Panc1 (cell line): ENCODE measurements at regions not wholly inside any gene's neighbourhood (a gene's known extent, or its start where the extent isn't known, plus 50 kb on each side); places are given as distances from the start of the nearest gene placed in this dataset.

Source experiments
- ATAC-seq: fragments of 200-7000 bp; cut with Tn5 transposase; 2 replicates; pipeline ENCODE4 v1.9.1; 2020; ENCODE audit warnings: mild to moderate bottlenecking, moderate library complexity
- BruUV-seq: library from RNA; stranded (reverse); fragments of 400-500 nt; replicated peaks from 2 replicates; lab custom pipeline; 2021; lab: Mats Ljungman, UMichigan
- CTCF ChIA-PET: fragments of 300-600 bp; sonication (Branson Sonifier 250); formaldehyde crosslinking; loops from one replicate; lab custom pipeline; 2022; ENCODE audit warnings: antibody characterized with exemption; lab: Charles Lee
- POLR2A ChIA-PET: fragments of 300-600 bp; sonication (Branson Sonifier 250); formaldehyde crosslinking; loops from one replicate; lab custom pipeline; 2022; ENCODE audit warnings: antibody characterized with exemption; lab: Charles Lee
- DNase-seq: peaks from one replicate; pipeline ENCODE4 v3.0.0-alpha.2; 2010; ENCODE audit warnings: low read depth, low spot score
- H3K27ac ChIP-seq: 2 replicates; pipeline ENCODE4 v1.5.1; 2011; ENCODE audit warnings: mild to moderate bottlenecking, low read length, inconsistent platforms
- H3K27me3 ChIP-seq: fragments of 200-500 bp; sonication (Bioruptor generic); 2 replicates; pipeline ENCODE4 v1.6.0; 2014; ENCODE audit warnings: low read length, inconsistent platforms; ENCODE audit not compliant: control insufficient read depth, insufficient read depth
- H3K36me3 ChIP-seq: fragments of 200-500 bp; sonication (Bioruptor generic); 2 replicates; pipeline ENCODE4 v1.5.1; 2014; ENCODE audit warnings: inconsistent platforms, mild to moderate bottlenecking, low read length, moderate library complexity; ENCODE audit not compliant: control insufficient read depth, insufficient read depth
- H3K4me1 ChIP-seq: 2 replicates; pipeline ENCODE4 v1.5.1; 2011; ENCODE audit warnings: inconsistent platforms, mild to moderate bottlenecking, low read length, moderate library complexity; ENCODE audit not compliant: control insufficient read depth, insufficient read depth
- H3K4me3 ChIP-seq, 2 experiments: 2 replicates each; pipeline ENCODE4 v1.5.1; 2011 to 2012; ENCODE audit warnings: low read depth in 2 of 2, low read length in 2 of 2, mild to moderate bottlenecking in 2 of 2, inconsistent platforms in 1 of 2, moderate library complexity in 1 of 2
- H3K9me3 ChIP-seq: fragments of 200-500 bp; sonication (Bioruptor generic); 2 replicates; pipeline ENCODE4 v1.5.1; 2014; ENCODE audit warnings: low read depth, mild to moderate bottlenecking, inconsistent platforms, low read length, moderate library complexity; ENCODE audit not compliant: control insufficient read depth, insufficient read depth
- CTCF ChIP-seq: fragments of 450-650 bp; IDR thresholded peaks from 2 replicates; pipeline ENCODE4 v1.5.1; 2017; ENCODE audit warnings: mild to moderate bottlenecking
- POLR2AphosphoS5 ChIP-seq: IDR thresholded peaks from 2 replicates; pipeline ENCODE4 v1.6.1; 2012; ENCODE audit warnings: mild to moderate bottlenecking, low read depth, low read length, moderate library complexity
- REST ChIP-seq, 2 experiments: IDR thresholded peaks; 2 replicates each; pipeline ENCODE4 v1.6.1; 2011 to 2012; ENCODE audit warnings: low read depth in 2 of 2, control low read depth in 1 of 2, low read length in 1 of 2, mild to moderate bottlenecking in 1 of 2, moderate library complexity in 1 of 2; ENCODE audit not compliant: insufficient read depth in 1 of 2
- SIN3A ChIP-seq: IDR thresholded peaks from 2 replicates; pipeline ENCODE4 v1.6.1; 2012; ENCODE audit warnings: low read depth, mild to moderate bottlenecking, low read length, moderate library complexity, borderline replicate concordance; ENCODE audit not compliant: insufficient read depth
- TCF7L2 ChIP-seq: IDR thresholded peaks from 2 replicates; pipeline ENCODE4 v1.6.1; 2011; ENCODE audit warnings: mild to moderate bottlenecking, low read depth, low read length, inconsistent platforms
- in situ Hi-C: cut with HindIII; loops from 2 replicates; pipeline ENCODE4 v1.10.0; 2016; ENCODE audit warnings: low sequenced_read_pairs, low pct_unique_long_range_greater_than_20kb
- intact Hi-C: fragments of 100-400 bp; cut with micrococcal nuclease; formaldehyde crosslinking; loops from one replicate; pipeline ENCODE4 v1.10.0; 2022; ENCODE audit not compliant: unreplicated experiment

GRCh38 chr1:29876441-29876840 is 640.1 kb downstream of the PTPRU start:
- Histone ChIP-seq H3K36me3 (no peaks in the 10 kb centered on the region), H3K4me1 (no peaks in the 10 kb centered on the region), H3K9me3 (no peaks in the 10 kb centered on the region), H3K4me3 (no peak overlapping the region), H3K27ac (no peak overlapping the region), H3K27me3 (peaks cover 6% of the 10 kb centered on the region; the same call in 1 of the 2 replicates)
- ATAC-seq (no peak), DNase-seq (no peak)
- ChIA-PET CTCF (no interaction called here), POLR2A (no interaction called here)
- in situ Hi-C loops = no loop called here
- intact Hi-C loops = no loop called here
- TF ChIP-seq REST (IDR thresholded peaks at IDR 0.05; ENCODE audit: insufficient read depth in 1 of 2, low read depth in 2 of 2, low read length in 1 of 2) (no peak), TCF7L2 (no peak), POLR2AphosphoS5 (no peak), CTCF (no peak), SIN3A (no peak)
- BruUV-seq = no TSS peak

- ATAC-seq = no peak
- H3K4me1 ChIP-seq = no peaks in the 10 kb centered on the region
- TF ChIP-seq SIN3A = no peak
- TF ChIP-seq CTCF = no peak
- no peak for TF ChIP-seq POLR2AphosphoS5
- no peak for TF ChIP-seq REST (IDR thresholded peaks at IDR 0.05; ENCODE audit: insufficient read depth in 1 of 2, low read depth in 2 of 2, low read length in 1 of 2)
- no peak for TF ChIP-seq TCF7L2
- H3K27ac ChIP-seq = no peak overlapping the region
- no peaks in the 10 kb centered on the region for H3K9me3 ChIP-seq
- no TSS peak for BruUV-seq
- peaks cover 6% of the 10 kb centered on the region; the same call in 1 of the 2 replicates for H3K27me3 ChIP-seq
- intact Hi-C loops (no loop called here), in situ Hi-C loops (no loop called here)
- CTCF ChIA-PET = interaction anchor here (0.7 kb wide), 1 partner anchor 123 kb away, joined by 3 read pairs; no protein-coding TSS in a partner anchor
- no peaks in the 10 kb centered on the region for H3K36me3 ChIP-seq
- POLR2A ChIA-PET = interaction anchor here (0.6 kb wide), 1 partner anchor 204 kb away, joined by 3 read pairs; no protein-coding TSS in a partner anchor
- DNase-seq = no peak
- no peak overlapping the region for H3K4me3 ChIP-seq
Observed at GRCh38 chr1:29875557-29876028, 639.3 kb downstream of the PTPRU start.
